ENCODE measurements at regions not wholly inside any gene's neighbourhood (a gene's known extent, or its start where the extent isn't known, plus 50 kb on each side); places are given as distances from the start of the nearest gene placed in this dataset.
"Not testable (repeated sequence)": the region's sequence is repeated elsewhere in the genome, so short reads cannot be mapped to it uniquely, and the experiment has no call there.

DNA sequence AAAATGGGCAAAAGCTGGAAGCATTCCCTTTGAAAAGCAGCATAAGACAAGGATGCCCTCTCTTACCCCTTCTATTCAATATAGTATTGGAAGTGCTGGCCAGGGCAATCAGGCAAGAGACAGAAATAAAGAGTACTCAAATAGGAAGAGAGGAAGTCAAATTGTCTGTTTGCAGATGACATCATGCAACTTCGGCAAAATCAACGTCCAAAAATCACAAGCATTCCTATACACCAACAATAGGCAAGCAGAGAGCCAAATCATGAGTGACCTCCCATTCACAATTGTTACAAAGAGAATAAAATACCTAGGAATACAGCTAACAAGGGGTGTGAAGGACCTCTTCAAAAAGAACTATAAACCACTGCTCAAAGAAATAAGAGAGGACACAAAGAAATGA lies 192.0 kb upstream of the FBN2 start:
- not testable (repeated sequence) for TF ChIP-seq POLR2AphosphoS5, POLR2A, CTCF (IDR thresholded peaks at IDR 0.05)
